ENCODE measurements at regions not wholly inside any gene's neighbourhood (a gene's known extent, or its start where the extent isn't known, plus 50 kb on each side); places are given as distances from the start of the nearest gene placed in this dataset.
A peak's percentile ranks its signal among the peaks of the same experiment; 100 is the strongest.

- DNase-seq: no peak
Observed at GRCh38 chr1:209207126-209207700, 376.3 kb upstream of the CAMK1G start.

DNA sequence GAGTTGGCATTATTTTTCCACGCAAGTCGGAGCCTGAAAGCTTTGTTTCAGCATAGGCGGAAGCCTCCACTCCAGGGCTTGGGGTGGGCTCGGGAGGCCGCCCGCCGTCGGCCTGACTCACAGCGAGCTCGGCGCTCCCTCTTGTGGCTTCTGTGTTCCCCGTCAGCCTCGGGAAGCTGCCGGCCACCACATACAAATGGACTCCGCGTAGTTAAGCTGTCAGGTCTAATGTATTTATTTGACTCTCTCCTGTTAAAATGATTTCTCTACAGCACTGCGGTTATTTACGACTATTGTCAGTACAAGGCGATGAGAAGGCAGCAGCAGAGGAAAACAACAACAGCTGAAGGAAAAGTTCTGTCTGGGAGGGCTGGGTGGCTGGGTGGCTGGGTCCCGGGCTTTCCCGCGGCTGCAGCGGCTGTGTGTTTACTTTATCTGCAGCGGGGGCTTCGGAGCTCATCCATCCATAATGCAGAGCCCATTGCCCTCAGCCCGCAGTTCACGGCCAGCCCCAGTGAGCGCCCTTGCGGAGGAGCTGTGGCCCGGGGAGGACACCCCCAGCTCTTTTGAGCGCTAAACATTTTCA, 375.7 kb upstream of the CAMK1G start:
- peak; percentile 41 for DNase-seq

DNA sequence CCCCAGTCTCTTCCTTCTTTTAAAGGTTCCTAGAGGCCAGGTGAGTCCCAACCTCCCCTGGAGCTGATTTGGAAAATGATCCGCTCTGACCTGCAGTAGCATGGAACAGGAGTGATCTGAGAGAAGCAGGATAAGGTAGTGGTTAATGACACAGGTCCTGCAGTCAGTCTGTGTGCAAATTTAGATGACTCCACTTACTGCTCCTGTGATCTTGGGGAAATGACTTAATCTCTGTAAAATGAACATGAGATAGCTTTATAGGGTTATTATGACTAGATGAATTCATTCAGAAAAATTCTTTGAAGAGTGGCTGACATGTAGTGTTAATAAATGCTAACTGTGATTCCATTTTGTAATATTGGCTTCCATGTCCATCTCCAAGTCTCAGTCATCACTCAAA, 374.9 kb upstream of the CAMK1G start:
- no peak for DNase-seq

GRCh38 chr1:209213989-209214388, 369.5 kb upstream of the CAMK1G start:
- DNase-seq: no peak

DNA sequence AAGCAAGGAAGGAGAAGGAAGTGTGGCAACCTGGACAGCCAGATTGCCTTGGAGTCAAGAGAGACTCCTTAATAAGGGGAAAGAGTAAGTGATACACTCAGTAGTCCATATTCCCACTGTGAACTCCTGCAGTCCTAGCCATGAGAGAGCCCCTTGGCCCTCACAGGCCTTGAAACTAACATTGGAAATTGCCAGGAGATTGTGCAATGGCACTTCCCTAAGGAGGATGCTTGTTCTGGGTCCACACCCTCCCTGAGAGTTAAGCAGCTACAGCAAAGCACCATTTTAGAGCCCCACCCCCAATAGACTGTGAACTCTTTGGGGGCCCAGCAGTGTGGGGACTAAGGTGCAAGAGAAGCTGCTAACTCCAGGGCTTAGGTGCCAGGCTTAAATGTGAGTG, 367.7 kb upstream of the CAMK1G start:
- no peak for DNase-seq

GRCh38 chr1:209218113-209218512, 365.4 kb upstream of the CAMK1G start:
- no peak for DNase-seq

GRCh38 chr1:209218981-209219380, 364.5 kb upstream of the CAMK1G start:
- no peak for DNase-seq

DNA sequence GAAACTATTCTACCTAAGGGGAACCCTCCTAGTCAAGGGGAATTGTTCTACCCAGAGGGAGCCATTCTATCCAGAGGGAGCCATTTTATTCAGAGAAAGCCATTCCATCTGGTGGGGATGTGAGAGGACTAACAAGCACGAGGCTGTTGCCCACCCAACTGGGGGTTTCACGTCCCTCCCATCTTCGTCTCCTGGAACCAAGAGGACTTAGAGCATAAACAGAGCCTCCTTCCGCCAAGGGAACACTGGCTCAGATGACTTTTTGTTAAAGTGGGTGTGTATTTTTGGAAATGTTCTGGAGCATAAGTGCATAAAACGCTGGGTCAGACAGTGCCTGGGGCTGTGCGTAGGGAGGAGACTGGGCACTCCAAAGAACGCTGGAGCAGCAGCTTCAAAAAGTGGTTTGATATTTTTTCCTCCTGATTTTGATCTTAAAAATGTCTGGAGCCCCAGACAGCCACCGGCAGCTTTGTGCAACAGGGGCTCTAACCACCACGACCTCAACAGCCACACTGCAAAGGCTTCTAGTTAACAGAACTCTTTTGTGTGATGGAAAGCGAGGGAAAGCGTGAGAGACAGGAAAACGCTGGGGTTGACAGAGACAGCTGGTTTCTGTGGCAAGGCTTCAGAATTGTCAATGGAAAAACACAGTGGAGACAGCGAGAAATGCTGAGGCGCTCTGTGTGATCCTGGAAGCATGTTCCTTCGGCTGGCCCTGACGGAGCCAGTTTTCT, 363.6 kb upstream of the CAMK1G start:
- DNase-seq: no peak

DNA sequence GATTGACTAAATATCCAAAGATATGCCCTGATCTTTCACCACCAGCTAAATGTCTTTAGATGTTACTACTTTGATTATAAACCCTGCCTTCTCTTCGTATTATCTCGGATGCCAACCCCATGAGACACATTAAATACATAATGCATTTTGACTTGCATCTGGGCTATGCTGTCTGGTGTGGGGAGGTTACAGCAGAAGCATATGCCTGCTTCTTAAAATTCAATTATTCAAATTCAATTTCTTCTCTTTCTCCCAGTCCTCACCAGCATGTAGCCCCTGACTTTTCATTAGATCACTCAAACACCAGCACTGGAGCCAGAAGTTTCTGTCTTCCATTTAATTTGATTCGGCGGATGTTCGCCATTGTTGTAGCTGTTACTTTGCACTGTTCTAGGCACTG, 360.7 kb upstream of the CAMK1G start:
- no peak for DNase-seq

DNA sequence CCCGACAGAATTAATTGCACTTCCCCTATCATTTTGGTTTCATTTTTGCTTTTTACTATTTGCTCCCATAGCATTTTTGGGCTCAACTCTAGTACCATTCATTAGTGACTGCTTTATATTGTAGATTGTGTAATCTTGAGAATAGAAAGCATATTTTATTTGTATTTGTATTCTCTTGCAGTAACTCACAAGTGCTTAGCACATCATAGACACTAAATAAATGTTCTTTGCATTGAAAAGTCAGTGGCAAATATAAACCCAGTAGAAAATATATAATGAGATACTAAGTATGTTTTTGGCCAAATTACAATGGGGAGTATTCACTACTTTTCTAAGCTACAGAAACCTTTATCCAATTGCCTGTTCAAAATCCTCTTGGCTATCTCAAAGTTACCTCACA, 359.7 kb upstream of the CAMK1G start:
- DNase-seq: no peak

- no peak for DNase-seq
Observed at GRCh38 chr1:209224886-209225285, 358.6 kb upstream of the CAMK1G start.

- DNase-seq: no peak
Observed at GRCh38 chr1:209227171-209227570, 356.3 kb upstream of the CAMK1G start.

GRCh38 chr1:209227941-209228340, 355.6 kb upstream of the CAMK1G start:
- DNase-seq: no peak

DNA sequence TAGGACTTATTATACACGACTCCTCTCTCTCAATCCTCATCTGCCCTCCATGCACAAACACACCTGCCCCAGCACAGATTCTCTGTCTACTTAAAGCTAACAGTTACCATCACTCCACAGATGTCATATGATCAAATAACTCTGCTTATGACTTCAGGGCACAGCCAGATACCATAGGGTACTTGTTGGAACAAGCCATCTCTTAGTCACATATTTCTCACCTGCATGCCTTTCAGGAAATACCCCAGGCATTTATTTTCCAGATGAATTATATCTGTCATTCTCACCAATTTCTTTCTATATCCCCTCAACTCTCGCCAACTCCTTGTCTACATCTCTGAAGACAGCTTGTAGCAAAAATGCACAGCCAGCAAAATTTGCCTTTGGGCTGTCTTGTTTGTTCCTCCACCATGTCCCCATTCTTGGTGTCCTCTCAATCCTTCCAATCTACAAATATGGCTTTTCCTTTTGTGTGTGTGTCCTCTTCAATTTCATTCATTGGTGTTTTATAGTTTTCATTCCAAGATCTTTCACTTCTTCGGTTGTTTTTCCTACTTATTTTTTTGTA, 353.9 kb upstream of the CAMK1G start:
- no peak for DNase-seq

DNA sequence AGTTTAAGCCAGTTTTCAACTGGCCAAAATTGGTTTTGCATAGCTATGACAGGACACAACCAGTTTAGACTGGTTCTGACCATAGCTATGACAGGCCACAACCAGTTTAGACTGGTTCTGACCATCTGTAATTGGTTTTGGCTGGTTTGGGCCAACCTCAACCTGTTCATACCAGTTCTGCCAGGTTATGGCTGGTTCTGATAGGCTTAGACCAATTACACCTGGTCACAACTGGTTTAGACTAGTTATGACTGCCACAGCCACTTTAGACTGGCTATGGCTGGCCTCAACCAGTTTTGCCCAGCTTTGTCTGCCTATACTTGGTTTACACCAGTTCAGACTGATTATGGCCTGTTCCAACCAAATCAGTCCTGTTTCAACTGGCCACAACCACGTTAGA, 353.2 kb upstream of the CAMK1G start:
- no peak for DNase-seq

DNA sequence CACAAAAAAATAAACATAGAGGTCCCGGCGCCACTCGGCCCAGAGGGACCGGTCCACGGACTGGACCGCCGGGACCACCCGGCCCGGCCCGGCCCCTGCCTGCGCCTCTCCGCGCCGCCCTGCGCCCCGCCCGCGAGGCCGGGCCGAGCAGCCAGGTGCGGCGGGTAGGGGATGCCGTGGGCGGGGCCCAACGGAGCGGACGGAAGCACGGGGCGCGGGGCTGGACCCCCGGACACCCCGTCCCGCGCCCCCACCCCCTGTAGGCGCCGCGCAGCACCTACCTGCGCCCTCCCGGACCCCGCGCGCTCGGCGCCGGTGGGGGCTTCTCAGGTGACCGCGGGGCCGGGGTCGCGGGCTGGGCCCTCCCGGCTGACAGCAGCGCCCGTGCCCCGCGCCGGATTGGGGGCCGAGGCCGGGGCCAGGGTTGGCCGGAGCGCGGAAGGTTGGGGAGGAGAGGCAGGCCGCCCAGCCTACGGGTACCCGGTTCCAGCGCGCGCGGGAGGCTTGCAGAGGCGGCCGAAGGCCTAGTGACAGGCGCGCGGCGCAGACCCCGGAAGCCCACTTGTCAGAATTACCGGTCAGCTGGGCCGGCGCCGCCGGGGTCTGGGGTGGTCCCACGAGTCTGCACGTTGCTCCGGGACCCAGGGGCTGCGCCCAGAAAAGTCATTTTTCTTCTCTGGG, 351.9 kb upstream of the CAMK1G start:
- DNase-seq: no peak

GRCh38 chr1:209232197-209232596, 351.3 kb upstream of the CAMK1G start:
- no peak for DNase-seq

GRCh38 chr1:209232759-209233158, 350.8 kb upstream of the CAMK1G start:
- DNase-seq: no peak

GRCh38 chr1:209235166-209235565, 348.3 kb upstream of the CAMK1G start:
- no peak for DNase-seq

DNA sequence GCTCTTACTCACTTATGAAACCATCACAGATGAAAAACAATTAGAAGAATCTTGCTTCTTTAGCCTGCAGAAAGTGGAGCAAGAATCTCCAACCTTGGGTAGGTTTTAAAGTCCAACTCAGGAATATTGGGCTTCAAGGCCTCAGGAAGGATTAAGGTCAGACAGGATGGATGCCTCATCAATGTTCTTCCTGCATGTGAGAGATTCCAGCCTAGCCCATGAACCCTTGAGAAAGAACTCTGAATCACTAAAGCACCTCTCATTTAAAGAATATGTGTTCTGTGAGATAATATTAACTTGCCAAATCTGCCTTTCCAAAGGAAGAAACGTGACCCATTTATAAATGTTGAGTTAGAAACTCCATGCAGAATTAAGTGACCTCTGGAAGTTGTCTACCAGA, 345.2 kb upstream of the CAMK1G start:
- DNase-seq: no peak

GRCh38 chr1:209240351-209240750, 343.2 kb upstream of the CAMK1G start:
- no peak for DNase-seq

DNA sequence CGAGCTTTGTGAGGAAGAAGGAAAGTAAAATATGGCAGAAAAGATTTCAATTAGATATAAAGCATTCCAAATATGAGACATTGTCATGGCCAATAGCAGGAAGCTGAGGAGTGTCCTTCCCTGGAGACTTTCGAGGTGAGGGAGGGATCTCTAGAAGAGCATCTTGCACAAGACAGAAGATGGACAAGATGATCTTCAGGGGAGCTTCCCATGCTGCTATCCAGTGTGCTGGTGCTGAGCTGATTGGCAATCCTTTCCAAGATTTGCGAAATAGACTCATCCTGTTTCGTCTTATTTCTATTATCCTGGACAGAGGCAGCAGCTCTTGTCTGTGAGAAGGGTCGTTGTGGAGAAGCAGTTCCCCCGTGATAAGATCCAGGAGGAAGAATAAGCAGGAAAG, 342.0 kb upstream of the CAMK1G start:
- no peak for DNase-seq

DNA sequence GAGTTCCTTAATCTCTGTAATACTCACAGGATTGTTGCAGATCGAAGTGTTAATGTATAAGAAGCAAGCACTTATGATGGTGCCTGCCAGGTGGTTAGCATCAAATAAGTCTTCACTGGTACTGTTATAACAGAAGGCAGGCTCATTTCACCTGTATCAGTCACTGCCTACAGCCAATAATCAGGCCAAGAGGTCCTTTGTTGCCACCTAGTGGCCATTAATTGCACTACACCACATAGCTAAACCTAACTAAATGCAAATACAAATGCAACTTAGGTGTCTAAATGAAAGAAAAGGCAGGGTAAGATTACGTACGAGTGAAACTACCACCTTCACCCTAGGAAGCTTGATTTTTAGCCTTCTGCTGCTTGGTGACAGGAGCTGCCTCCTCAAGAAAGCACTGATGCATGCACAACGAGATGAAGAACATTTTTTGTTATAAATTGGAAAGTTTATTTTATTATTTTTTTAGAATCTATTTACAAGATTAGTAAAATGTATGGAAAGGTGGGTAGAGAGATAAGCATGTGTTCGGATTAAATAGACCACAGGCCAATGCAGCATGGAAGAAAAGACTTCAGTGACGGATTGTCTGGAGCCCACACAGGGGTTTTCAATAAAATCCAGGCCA, 334.8 kb upstream of the CAMK1G start:
- DNase-seq: peak; percentile 32

Measured in NCI-H2081 treated with DMSO at 0.1 percent for 48 hours (cell line).